Natural killer cell treated with Interleukin-12 subunit alpha and Interleukin-12 subunit beta and Interleukin-15 and Interleukin-18, amount 100 ng/mL, for 72 hours (primary cell): ENCODE measurements at regions not wholly inside any gene's neighbourhood (a gene's known extent, or its start where the extent isn't known, plus 50 kb on each side); places are given as distances from the start of the nearest gene placed in this dataset.

Experiments
- ATAC-seq, 2 donors: fragments of 150-1000 bp; cut with Tn5 transposase in 1 of 2; sonication (Bioruptor Pico), chemical (Tn5 transposase) in 1 of 2; 2 replicates each; pipeline ENCODE4 v1.10.0; 2021
- DNase-seq: peaks from one replicate; pipeline ENCODE4 v3.0.0; 2022; ENCODE audit warnings: low spot score
- H3K27ac Mint-ChIP-seq, 2 donors: 1 replicate in 1 of 2; 2 replicates in 1 of 2; pipeline ENCODE4 v1.8.0; 2022; ENCODE audit warnings: mixed read lengths in 2 of 2, mild to moderate bottlenecking in 1 of 2, moderate library complexity in 1 of 2
- H3K27me3 Mint-ChIP-seq, 2 donors: 1 replicate in 1 of 2; 2 replicates in 1 of 2; pipeline ENCODE4 v1.8.0; 2022; ENCODE audit warnings: mixed read lengths in 2 of 2
- H3K36me3 Mint-ChIP-seq: one replicate; pipeline ENCODE4 v1.8.0; 2022; ENCODE audit warnings: mixed read lengths
- H3K4me1 Mint-ChIP-seq, 2 donors: 1 replicate in 1 of 2; 2 replicates in 1 of 2; pipeline ENCODE4 v1.8.0; 2022; ENCODE audit warnings: low read depth in 2 of 2, mixed read lengths in 2 of 2, mild to moderate bottlenecking in 1 of 2
- H3K4me3 Mint-ChIP-seq: one replicate; pipeline ENCODE4 v1.8.0; 2022; ENCODE audit warnings: mixed read lengths
- H3K9me3 Mint-ChIP-seq: 2 replicates; pipeline ENCODE4 v1.8.0; 2022; ENCODE audit warnings: mixed read lengths

- ATAC-seq, result no peak
- no peak overlapping the region for H3K4me3 Mint-ChIP-seq
- no peaks in the 10 kb centered on the region for H3K9me3 Mint-ChIP-seq
These were observed 148.9 kb upstream of the GBE1 start for GRCh38 chr3:81910244-81910852.

GRCh38 chr3:81909796-81910195, 148.4 kb upstream of the GBE1 start:
- Mint-ChIP-seq H3K36me3 (no peaks in the 10 kb centered on the region), H3K4me3 (no peak overlapping the region), H3K27me3 (no peaks in the 10 kb centered on the region), H3K27ac (no peak overlapping the region), H3K9me3 (no peaks in the 10 kb centered on the region), H3K4me1 (no peaks in the 10 kb centered on the region)
- DNase-seq (no peak), ATAC-seq (no peak)

More at GRCh38 chr3:81910244-81910852, 148.9 kb upstream of the GBE1 start:
- Mint-ChIP-seq H3K27me3 (no peaks in the 10 kb centered on the region), H3K27ac (no peak overlapping the region), H3K36me3 (no peaks in the 10 kb centered on the region), H3K4me1 (no peaks in the 10 kb centered on the region)
- no peak for DNase-seq

DNA sequence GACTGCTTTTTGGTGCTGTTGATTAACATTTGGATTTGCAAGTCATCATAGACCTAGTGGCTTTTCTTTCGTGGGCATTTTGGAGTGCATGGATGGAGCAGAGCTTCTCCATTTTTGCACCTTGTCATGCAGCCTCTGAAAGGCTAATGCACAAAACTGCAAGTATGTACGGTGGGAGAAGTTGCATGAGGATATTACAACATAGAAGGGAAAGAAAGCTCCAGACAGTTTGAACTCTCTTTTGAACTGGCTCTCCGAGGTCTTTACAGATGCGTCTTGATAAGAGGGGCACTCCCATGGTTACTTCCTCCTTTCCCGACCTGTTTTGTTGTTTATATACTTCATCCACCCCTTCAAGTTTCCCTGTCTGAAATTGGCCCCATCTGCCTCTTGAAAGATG, 147.1 kb upstream of the GBE1 start:
- ATAC-seq, result no peak
- Mint-ChIP-seq H3K4me3 (no peak overlapping the region), H3K36me3 (no peaks in the 10 kb centered on the region), H3K4me1 (no peaks in the 10 kb centered on the region), H3K27ac (no peak overlapping the region), H3K9me3 (no peaks in the 10 kb centered on the region), H3K27me3 (no peaks in the 10 kb centered on the region)
- DNase-seq, result no peak

- H3K9me3 Mint-ChIP-seq, result peaks cover 6% of the 10 kb centered on the region
- no peak for ATAC-seq
- H3K4me3 Mint-ChIP-seq, result no peak overlapping the region
- H3K27me3 Mint-ChIP-seq, result no peaks in the 10 kb centered on the region
- no peaks in the 10 kb centered on the region for H3K36me3 Mint-ChIP-seq
- H3K27ac Mint-ChIP-seq, result no peak overlapping the region
- no peak for DNase-seq
- no peaks in the 10 kb centered on the region for H3K4me1 Mint-ChIP-seq
These were observed 136.9 kb upstream of the GBE1 start for GRCh38 chr3:81898336-81898735.

- no peaks in the 10 kb centered on the region for H3K4me1 Mint-ChIP-seq
- no peak for DNase-seq
- H3K9me3 Mint-ChIP-seq, result peaks cover 11% of the 10 kb centered on the region
- H3K27me3 Mint-ChIP-seq, result no peaks in the 10 kb centered on the region
- no peaks in the 10 kb centered on the region for H3K36me3 Mint-ChIP-seq
- no peak overlapping the region for H3K4me3 Mint-ChIP-seq
- no peak overlapping the region for H3K27ac Mint-ChIP-seq
- ATAC-seq, result no peak
These were observed 133.2 kb upstream of the GBE1 start for GRCh38 chr3:81894598-81894997.

GRCh38 chr3:81891055-81891895, 129.8 kb upstream of the GBE1 start:
- no peak overlapping the region for H3K4me3 Mint-ChIP-seq
- no peaks in the 10 kb centered on the region for H3K4me1 Mint-ChIP-seq
- H3K36me3 Mint-ChIP-seq, result no peaks in the 10 kb centered on the region
- DNase-seq (no peak), ATAC-seq (no peak)
- no peaks in the 10 kb centered on the region for H3K27me3 Mint-ChIP-seq
- peaks cover 11% of the 10 kb centered on the region for H3K9me3 Mint-ChIP-seq
- H3K27ac Mint-ChIP-seq, result no peak overlapping the region

GRCh38 chr3:81888914-81889557, 127.6 kb upstream of the GBE1 start:
- H3K27me3 Mint-ChIP-seq, result no peaks in the 10 kb centered on the region
- no peak overlapping the region for H3K4me3 Mint-ChIP-seq
- ATAC-seq (no peak), DNase-seq (no peak)
- H3K27ac Mint-ChIP-seq, result no peak overlapping the region
- H3K4me1 Mint-ChIP-seq, result no peaks in the 10 kb centered on the region
- H3K36me3 Mint-ChIP-seq, result no peaks in the 10 kb centered on the region
- peaks cover 5% of the 10 kb centered on the region for H3K9me3 Mint-ChIP-seq

DNA sequence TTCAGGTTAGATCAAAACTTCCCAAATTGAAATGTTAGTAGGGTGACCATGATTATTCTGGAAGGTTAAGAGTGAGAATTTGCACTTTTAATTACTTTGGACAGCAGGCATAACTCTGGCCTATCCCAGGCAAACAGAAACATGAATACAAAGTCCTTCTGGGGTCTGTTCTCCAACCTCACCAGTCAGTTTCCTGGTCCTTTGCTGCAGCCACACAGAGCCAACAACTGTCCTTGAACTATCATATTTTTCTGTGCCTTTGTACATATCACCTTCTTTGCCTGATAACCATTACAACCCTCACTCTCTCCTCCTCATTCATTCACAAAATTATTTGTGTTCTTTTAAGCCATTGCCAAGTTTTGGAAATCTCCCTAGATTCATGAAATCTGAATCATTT, 126.0 kb upstream of the GBE1 start:
- no peak overlapping the region for H3K4me3 Mint-ChIP-seq
- H3K4me1 Mint-ChIP-seq, result no peaks in the 10 kb centered on the region
- DNase-seq, result no peak
- no peak overlapping the region for H3K27ac Mint-ChIP-seq
- H3K27me3 Mint-ChIP-seq, result no peaks in the 10 kb centered on the region
- ATAC-seq, result no peak
- H3K36me3 Mint-ChIP-seq, result no peaks in the 10 kb centered on the region
- H3K9me3 Mint-ChIP-seq, result peaks cover 5% of the 10 kb centered on the region

- no peak for ATAC-seq
- no peak overlapping the region for H3K27ac Mint-ChIP-seq
- H3K27me3 Mint-ChIP-seq, result peaks cover 0 to 1% of the 10 kb centered on the region in 2 donors
- H3K4me1 Mint-ChIP-seq, result no peaks in the 10 kb centered on the region
- H3K36me3 Mint-ChIP-seq, result no peaks in the 10 kb centered on the region
- H3K4me3 Mint-ChIP-seq, result no peak overlapping the region
- no peak for DNase-seq
- H3K9me3 Mint-ChIP-seq, result peaks cover 1% of the 10 kb centered on the region
These were observed 124.6 kb upstream of the GBE1 start for GRCh38 chr3:81886081-81886480.

- H3K9me3 Mint-ChIP-seq, result peaks cover 4% of the 10 kb centered on the region
- no peak overlapping the region for H3K4me3 Mint-ChIP-seq
- peaks cover 0 to 3% of the 10 kb centered on the region in 2 donors for H3K27me3 Mint-ChIP-seq
- H3K36me3 Mint-ChIP-seq, result no peaks in the 10 kb centered on the region
- no peak for ATAC-seq
- no peak overlapping the region for H3K27ac Mint-ChIP-seq
- no peak for DNase-seq
- no peaks in the 10 kb centered on the region for H3K4me1 Mint-ChIP-seq
These were observed 123.3 kb upstream of the GBE1 start for GRCh38 chr3:81884791-81885190.

- no peak overlapping the region for H3K27ac Mint-ChIP-seq
- DNase-seq (no peak), ATAC-seq (no peak)
- H3K27me3 Mint-ChIP-seq, result peaks cover 0 to 3% of the 10 kb centered on the region in 2 donors
- no peaks in the 10 kb centered on the region for H3K4me1 Mint-ChIP-seq
- no peaks in the 10 kb centered on the region for H3K36me3 Mint-ChIP-seq
- no peak overlapping the region for H3K4me3 Mint-ChIP-seq
- peaks cover 10% of the 10 kb centered on the region for H3K9me3 Mint-ChIP-seq
These were observed 115.4 kb upstream of the GBE1 start for GRCh38 chr3:81876826-81877225.

DNA sequence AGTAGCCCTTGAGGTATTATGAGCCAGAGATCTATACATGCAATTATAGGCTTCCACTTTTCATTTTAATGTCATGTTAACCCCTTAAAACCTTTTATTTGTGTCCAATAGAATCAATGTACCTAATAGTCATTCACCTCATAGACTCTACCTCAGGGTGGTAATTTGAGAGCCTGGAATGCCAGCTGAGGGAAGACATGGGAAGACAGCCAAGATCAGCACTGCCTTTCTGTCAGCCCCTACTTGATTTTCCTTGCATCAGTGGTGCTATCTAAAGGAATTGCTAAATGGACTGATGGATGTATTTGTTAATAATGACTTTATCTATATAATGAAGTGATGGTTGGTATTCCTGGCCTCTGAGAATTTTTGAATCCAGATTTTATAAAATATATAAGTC, 113.3 kb upstream of the GBE1 start:
- Mint-ChIP-seq H3K27me3 (no peaks in the 10 kb centered on the region), H3K4me1 (no peaks in the 10 kb centered on the region), H3K4me3 (no peak overlapping the region), H3K27ac (no peak overlapping the region), H3K36me3 (no peaks in the 10 kb centered on the region), H3K9me3 (peaks cover 6% of the 10 kb centered on the region)
- no peak for ATAC-seq
- DNase-seq, result no peak

- no peak for DNase-seq
- H3K27ac Mint-ChIP-seq, result no peak overlapping the region
- no peaks in the 10 kb centered on the region for H3K27me3 Mint-ChIP-seq
- H3K9me3 Mint-ChIP-seq, result peaks cover 3% of the 10 kb centered on the region
- no peaks in the 10 kb centered on the region for H3K4me1 Mint-ChIP-seq
- no peaks in the 10 kb centered on the region for H3K36me3 Mint-ChIP-seq
- no peak overlapping the region for H3K4me3 Mint-ChIP-seq
- no peak for ATAC-seq
These were observed 111.1 kb upstream of the GBE1 start for GRCh38 chr3:81872566-81872965.
